ENCODE measurements at regions not wholly inside any gene's neighbourhood (a gene's known extent, or its start where the extent isn't known, plus 50 kb on each side); places are given as distances from the start of the nearest gene placed in this dataset.

- DNase-seq (ENCODE audit: low read depth in 1 of 2, low spot score in 1 of 2) = no peak
These were observed 395.5 kb downstream of the EFNB2 start for GRCh38 chr13:106139942-106140341.

DNA sequence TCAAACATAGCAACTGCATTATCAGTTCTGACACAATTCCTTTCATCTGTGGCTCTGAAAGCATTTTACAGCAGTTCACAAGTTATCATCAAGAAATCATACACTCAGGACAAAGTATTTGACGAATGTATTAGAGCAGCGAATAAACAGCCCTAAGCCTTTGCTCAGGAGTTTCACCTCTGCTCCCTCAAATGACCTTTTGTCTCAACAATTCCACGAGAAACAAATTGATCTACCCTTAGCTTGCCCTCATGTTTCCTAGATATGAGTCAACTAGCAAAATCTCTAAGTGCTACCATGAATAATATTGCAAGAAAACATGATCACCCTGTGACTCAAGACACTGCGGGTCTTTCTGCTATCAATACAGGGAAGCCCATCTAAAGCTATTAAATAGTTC lies 396.1 kb downstream of the EFNB2 start:
- DNase-seq (ENCODE audit: low read depth in 1 of 2, low spot score in 1 of 2) = no peak

DNA sequence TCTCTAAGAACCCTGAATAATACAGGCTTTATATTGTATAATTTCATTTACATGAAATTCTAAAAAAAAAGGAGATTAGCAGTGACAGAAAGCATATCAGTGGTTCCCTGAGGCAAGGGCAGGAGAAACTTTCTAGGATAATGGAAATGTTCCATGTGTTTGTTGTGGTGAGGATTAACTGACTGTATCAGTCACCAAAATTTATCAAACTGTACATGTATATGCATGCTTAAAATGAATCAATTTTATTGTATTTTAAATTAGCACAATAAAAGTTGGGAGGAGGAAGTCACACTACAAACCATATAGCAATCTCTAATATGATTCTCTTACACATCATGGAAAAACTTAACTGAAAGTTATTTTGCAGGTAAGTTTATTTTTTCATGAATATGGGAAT lies 396.8 kb downstream of the EFNB2 start:
- no peak for DNase-seq (ENCODE audit: low read depth in 1 of 2, low spot score in 1 of 2)

GRCh38 chr13:106133025-106133424 lies 402.4 kb downstream of the EFNB2 start:
- no peak for DNase-seq (ENCODE audit: low read depth in 1 of 2, low spot score in 1 of 2)

DNA sequence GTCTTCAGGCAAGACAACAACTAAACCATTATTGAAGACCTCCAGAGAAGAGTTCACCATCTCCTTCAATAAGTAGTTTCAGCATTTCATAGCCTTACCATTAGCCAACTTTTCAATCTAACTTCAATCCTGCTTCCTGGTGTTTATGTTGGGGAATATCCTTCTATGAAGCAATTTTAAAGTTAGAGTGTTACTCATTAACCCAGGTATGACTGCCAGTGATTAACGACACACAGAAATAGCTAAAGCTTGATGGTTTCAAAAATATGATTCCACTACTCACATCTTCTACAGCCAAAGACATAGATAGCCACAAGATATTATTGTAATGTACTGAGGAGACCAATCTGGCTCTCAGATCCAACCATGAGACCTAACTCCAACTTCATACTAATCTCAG lies 403.2 kb downstream of the EFNB2 start:
- DNase-seq (ENCODE audit: low read depth in 1 of 2, low spot score in 1 of 2) = no peak

GRCh38 chr13:106129993-106130392 lies 405.5 kb downstream of the EFNB2 start:
- DNase-seq (ENCODE audit: low read depth in 1 of 2, low spot score in 1 of 2) = no peak

- DNase-seq (ENCODE audit: low read depth in 1 of 2, low spot score in 1 of 2) = no peak
These were observed 406.2 kb downstream of the EFNB2 start for GRCh38 chr13:106129273-106129672.

GRCh38 chr13:106122234-106122633 lies 413.2 kb downstream of the EFNB2 start:
- DNase-seq (ENCODE audit: low read depth in 1 of 2, low spot score in 1 of 2) = no peak

DNA sequence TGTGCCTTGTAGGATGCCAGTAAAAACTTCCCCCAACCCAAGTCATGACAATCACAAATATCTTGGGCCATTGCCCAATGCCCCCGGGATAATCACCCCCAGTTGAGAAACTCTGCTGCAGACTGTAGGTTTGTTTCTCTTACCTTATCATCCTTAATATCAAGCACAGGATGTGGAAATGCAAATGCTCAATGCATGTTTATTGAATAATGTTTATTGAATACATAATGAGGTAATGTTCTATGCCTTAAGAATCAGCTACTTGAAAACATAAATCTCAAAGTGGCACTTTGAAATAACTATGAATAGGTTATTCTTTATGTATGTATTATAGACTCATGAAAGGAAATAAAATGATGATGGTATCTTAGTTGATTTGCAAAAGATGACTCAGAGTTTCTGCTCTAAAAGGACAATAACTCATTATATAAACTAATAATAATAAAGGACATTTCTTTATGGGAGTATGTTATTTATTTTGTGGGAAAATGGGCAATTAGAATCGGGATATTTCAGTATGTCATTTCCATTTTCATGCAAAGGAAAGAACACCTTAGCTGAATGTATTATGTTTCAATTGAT lies 414.2 kb downstream of the EFNB2 start:
- no peak for DNase-seq (ENCODE audit: low read depth in 1 of 2, low spot score in 1 of 2)

GRCh38 chr13:106118996-106119395 lies 416.5 kb downstream of the EFNB2 start:
- no peak for DNase-seq (ENCODE audit: low read depth in 1 of 2, low spot score in 1 of 2)

GRCh38 chr13:106118050-106118449 lies 417.4 kb downstream of the EFNB2 start:
- DNase-seq (ENCODE audit: low read depth in 1 of 2, low spot score in 1 of 2) = no peak

- DNase-seq (ENCODE audit: low read depth in 1 of 2, low spot score in 1 of 2) = no peak
These were observed 417.8 kb downstream of the EFNB2 start for GRCh38 chr13:106117640-106118039.

GRCh38 chr13:106117035-106117434 lies 418.4 kb downstream of the EFNB2 start:
- no peak for DNase-seq (ENCODE audit: low read depth in 1 of 2, low spot score in 1 of 2)

DNA sequence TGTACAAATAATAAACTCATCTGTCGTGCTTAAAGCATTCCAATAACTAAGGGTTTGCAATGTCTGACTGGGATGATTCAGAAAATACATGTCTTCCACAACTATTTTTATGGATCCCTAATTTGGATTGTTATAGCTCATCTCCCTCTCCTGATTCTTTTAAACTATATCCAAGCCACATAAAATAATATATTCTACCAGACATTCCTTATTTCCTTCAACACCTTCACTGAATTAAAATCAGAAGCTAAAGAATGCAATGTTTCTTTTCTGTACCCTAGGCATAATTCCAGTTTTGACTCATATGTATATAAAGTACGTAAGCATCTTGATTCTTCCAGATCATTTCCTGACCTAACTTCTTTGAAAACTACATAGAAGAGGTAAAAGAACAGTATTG lies 420.4 kb downstream of the EFNB2 start:
- no peak for DNase-seq (ENCODE audit: low read depth in 1 of 2, low spot score in 1 of 2)

DNA sequence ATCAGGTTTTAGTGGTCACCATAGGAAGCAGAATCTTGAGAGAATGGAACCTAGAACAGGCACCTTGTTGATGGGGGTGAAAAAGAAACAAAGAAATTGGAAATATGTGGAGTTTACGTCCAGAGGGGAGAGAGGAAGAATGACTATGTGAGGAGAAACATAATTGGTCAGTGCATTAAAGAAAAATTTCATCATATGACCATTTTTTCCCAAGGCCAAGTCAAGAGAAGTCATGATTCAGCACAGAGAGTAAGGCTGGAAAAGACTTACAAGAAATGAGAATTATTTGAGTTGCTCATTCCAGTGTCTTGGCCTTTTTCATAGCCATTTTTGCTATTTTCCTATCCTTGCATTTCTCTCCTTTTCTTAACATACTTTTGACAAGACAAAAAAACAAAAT lies 421.7 kb downstream of the EFNB2 start:
- DNase-seq (ENCODE audit: low read depth in 1 of 2, low spot score in 1 of 2) = no peak

DNA sequence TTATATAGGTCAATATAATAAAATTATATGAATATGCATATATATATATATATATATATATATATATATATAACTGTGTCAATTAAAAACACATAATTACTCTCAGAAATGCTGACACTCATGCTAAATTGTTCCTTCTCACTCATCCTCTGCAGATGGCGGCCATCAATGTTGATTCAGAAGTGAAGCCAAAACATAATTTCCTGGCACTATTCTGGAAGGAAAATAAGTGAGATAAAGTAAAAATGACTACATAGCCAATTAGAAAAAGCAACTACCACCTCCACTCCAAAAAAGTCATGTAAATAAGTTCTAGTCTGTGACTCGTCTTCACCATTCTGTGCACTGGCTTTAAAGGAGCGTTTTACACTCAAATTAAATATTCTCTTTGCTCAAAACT lies 423.3 kb downstream of the EFNB2 start:
- DNase-seq (ENCODE audit: low read depth in 1 of 2, low spot score in 1 of 2) = no peak

- no peak for DNase-seq (ENCODE audit: low read depth in 1 of 2, low spot score in 1 of 2)
These were observed 425.1 kb downstream of the EFNB2 start for GRCh38 chr13:106110241-106110855.

DNA sequence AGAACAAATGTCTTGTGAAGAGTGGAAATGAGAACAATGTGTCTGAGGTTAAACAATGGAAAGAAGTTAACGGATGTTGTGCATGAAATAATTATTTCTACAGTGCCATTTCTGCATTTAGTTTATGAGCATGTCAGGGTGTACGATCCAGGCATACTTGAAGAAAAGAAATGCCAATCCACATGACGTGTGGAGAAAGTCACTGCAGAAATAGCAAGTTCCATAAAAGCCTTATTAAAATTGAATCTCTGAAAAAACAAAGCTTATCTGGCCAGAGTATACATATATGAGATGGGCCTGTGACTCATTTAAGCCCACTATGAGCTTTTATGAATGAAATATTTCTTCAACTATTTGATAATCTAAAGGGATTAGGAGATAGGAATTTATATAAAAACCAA lies 426.1 kb downstream of the EFNB2 start:
- DNase-seq (ENCODE audit: low read depth in 1 of 2, low spot score in 1 of 2) = no peak

- no peak for DNase-seq (ENCODE audit: low read depth in 1 of 2, low spot score in 1 of 2)
These were observed 427.1 kb downstream of the EFNB2 start for GRCh38 chr13:106108346-106108745.

DNA sequence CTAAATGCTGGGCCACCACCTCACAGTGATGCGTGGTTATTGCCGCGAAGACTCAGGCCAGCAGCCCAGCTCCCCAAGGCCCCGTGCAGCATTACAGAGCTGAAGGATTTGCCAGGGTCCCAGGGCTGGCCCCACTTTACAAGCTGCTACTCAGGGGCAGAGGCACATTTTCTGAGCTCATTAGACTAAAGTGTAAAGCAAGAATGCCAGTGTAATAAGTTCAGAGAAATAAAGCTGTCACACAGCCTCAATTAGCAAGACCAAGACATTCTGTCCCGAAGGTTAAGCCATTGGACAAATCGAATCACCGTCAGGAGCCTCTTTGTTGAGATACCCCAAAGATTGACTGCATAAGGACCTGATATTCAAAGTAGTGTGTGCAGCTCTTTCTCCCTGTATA lies 428.4 kb downstream of the EFNB2 start:
- no peak for DNase-seq (ENCODE audit: low read depth in 1 of 2, low spot score in 1 of 2)

DNA sequence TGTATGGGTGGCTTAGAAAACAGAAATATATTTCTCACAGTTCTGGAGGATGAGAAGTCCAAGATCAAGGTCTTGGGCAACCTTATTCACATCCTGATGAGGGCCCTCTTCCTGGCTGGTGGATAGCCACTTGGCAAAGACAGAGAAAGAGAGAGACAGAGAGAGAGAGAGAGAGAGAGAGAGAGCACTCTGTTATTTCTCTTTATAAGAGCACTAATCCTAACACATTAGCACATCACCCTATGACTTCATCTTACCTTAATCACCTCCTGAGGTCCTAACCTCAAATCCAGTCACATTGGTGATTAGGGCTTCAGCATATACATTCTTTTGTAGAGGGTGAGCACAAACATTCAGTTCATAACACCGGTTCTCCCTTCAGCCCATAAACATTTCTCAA lies 430.3 kb downstream of the EFNB2 start:
- no peak for DNase-seq (ENCODE audit: low read depth in 1 of 2, low spot score in 1 of 2)

DNA sequence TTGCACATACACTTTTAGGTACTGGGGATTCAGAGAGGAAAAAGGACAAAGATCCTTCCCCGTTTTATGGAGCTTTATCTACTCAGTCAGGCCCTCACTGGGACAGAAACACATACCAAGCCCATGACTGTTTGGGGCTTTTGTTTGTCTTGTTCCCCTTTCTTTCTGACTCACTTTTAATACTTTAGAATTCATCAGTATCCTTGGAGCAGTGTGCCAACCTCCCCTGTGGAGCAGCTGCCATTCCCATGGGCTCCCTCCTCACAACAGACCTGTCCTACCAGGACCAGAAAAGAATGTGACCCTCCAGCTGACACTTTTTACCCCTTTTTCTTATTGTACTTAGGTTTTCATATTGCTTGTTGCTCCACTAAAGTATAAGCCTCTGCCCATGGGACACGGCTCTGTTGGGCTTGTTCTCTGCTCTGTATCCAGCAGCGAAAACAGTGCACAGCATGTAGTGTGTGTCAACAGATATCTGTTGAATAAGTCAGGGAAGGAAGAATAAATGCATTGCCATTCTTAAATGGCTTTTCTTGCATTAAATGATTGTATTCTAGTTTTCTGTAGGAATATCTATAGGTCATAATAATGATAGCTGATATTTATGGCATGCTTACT lies 431.1 kb downstream of the EFNB2 start:
- no peak for DNase-seq (ENCODE audit: low read depth in 1 of 2, low spot score in 1 of 2)

DNA sequence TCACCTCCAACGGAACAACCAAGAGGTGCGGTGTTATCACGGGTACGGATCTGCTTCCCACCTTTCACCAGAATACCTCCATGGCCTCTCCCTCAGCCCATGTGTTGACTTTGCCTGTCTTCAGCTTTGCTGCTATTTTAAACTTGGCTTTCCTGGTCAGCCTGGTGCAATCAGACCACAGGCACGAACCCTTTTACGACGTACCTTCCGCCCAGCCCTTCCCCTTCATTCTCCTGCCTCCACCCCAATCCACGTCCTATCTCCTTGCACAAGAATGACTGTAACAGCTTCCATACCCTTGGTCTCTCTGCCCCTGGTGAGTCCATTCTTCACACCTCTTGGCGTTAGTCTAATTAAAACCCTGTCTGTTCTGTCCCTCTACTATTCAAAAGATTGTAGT lies 431.7 kb downstream of the EFNB2 start:
- no peak for DNase-seq (ENCODE audit: low read depth in 1 of 2, low spot score in 1 of 2)
